ES-I3 (cell line): ENCODE measurements at regions not wholly inside any gene's neighbourhood (a gene's known extent, or its start where the extent isn't known, plus 50 kb on each side); places are given as distances from the start of the nearest gene placed in this dataset.

ENCODE experiments used
- H3K36me3 ChIP-seq: 2 replicates; pipeline ENCODE4 v1.6.1; 2013; ENCODE audit warnings: mild to moderate bottlenecking, low read length, control low read depth, moderate library complexity; ENCODE audit not compliant: insufficient read depth
- H3K4me1 ChIP-seq: 2 replicates; pipeline ENCODE4 v1.6.1; 2013; ENCODE audit warnings: mild to moderate bottlenecking, control low read depth, low read length; ENCODE audit not compliant: insufficient read depth
- H3K9ac ChIP-seq: 2 replicates; pipeline ENCODE4 v1.6.1; 2013; ENCODE audit warnings: low read depth, mild to moderate bottlenecking, low read length, moderate library complexity
- H3K9me3 ChIP-seq: 2 replicates; pipeline ENCODE4 v1.6.1; 2013; ENCODE audit warnings: mild to moderate bottlenecking, low read length, moderate library complexity; ENCODE audit not compliant: control insufficient read depth, insufficient read depth

DNA sequence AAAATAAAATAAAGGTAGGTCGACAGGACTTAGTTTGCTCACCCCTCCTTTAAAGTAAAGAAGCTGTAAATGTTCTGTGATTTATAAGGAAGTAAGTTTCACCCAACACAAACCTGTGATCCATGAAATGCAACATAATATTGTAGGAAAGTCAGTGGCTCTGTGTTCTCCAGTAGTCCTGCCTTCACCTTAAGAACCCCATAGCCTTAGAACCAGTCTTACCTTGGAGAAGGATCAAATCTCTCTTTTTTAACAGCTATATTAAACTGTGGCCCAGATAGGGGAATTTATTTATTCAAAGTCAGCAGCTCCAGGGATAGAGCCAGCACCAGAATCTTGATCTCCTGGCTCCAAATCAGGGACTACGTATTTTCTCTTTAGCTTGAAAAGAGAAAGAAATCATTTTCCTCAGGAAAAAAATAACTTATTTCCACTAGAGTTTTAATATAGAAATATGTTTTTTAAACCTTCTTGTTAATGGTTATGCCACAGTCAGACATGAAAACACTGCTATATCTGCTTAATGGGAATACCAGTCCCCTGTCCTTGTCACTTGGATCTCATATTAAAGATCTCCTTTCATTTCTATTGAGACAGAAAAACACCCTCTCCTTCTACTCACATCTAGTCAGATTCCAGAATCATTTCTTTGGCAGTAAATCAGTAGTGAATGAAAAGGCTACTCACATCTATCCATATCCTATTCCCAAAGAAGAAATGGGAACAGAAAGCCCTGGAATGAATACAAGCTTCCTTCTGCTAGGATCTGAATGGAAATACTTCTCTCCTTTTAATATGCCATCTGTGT is 269.2 kb upstream of the TNC start:
- Histone ChIP-seq H3K4me1 (no peaks in the 10 kb centered on the region), H3K9me3 (no peaks in the 10 kb centered on the region; the same call in 1 of the 2 replicates), H3K9ac (no peak overlapping the region), H3K36me3 (no peaks in the 10 kb centered on the region; the same call in 1 of the 2 replicates)

DNA sequence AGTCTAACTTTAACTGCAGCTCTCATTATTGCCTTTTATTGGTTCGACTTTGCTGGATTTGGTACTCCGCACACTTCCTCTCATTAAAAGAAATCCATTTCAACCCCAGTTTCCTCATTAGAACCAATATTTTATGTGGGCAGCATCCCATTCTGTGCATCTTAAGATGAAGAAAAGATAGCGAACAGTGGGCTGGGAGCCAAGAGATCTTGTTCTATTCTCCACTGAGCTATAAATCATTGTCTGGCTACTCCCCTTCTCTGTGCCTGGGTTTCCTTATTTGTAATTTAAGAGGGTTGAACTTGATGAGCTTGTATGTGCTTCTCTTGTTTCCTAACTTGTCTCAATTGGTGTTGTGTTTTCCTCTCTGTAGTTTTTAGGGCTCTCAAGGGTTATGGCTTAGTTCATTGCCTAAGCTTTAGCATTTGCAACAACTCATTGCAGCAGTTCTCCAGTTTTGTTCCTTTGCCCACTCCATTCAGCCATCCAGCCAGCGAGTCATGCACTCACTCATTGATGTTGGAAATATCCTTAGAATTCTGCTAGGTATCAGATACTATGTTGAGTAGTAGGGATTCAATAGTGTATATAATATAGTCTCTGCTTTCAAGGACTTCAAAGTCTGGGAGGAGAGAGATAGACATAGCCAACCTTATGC is 273.3 kb upstream of the TNC start:
- 0 out of 2 replicates have a peak, but pooled peaks cover 3% of the 10 kb centered on the region for H3K4me1 ChIP-seq
- H3K9ac ChIP-seq = no peak overlapping the region
- no peaks in the 10 kb centered on the region for H3K9me3 ChIP-seq
- H3K36me3 ChIP-seq = no peaks in the 10 kb centered on the region; the same call in 1 of the 2 replicates

DNA sequence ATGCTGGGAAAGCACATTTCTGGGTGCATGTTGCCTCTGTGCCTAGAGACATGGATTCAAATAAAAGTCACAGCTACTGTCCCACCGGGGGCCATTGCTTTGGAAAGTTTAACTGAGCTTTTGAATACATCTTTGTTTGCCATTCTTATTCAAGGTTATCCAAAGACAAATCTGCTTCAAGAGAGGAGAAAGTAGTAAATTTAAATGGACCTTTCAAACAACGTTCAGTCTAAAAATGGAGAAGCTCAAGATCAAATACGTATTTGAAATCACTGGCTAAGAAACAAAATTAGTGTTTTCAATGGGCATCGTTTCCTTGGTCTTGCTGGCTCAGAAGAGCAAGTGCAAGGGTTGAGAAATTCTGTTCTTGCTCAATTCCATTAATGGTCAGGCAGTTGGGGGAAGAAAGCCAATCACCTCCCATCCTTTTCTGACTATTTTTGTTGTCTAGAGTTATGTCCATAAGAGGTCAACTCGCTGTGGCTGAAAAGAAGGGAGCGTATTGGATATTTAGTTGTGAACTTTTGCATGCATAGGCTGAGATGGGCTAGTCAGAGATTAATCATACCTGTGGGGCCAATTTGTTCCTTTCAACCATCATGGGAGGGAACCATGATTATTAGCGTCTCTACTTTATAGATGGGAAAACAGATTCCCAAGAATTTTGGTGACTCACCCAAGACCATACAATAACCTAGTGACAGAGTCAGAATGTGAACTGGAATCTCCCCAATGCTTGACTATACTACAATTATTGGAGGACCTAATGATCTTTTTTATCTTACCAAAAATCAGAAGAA is 276.2 kb upstream of the TNC start:
- no peaks in the 10 kb centered on the region for H3K36me3 ChIP-seq
- no peak overlapping the region for H3K9ac ChIP-seq
- peaks cover 25% of the 10 kb centered on the region for H3K4me1 ChIP-seq
- no peaks in the 10 kb centered on the region for H3K9me3 ChIP-seq

GRCh38 chr9:115395511-115396021 is 277.6 kb upstream of the TNC start:
- Histone ChIP-seq H3K4me1 (peaks cover 26% of the 10 kb centered on the region), H3K9me3 (no peaks in the 10 kb centered on the region), H3K9ac (no peak overlapping the region), H3K36me3 (no peaks in the 10 kb centered on the region)

GRCh38 chr9:115396071-115396529 is 278.1 kb upstream of the TNC start:
- Histone ChIP-seq H3K36me3 (no peaks in the 10 kb centered on the region), H3K9ac (no peak overlapping the region), H3K9me3 (no peaks in the 10 kb centered on the region), H3K4me1 (peaks cover 28% of the 10 kb centered on the region)

- H3K9me3 ChIP-seq = no peaks in the 10 kb centered on the region
- H3K36me3 ChIP-seq = no peaks in the 10 kb centered on the region
- H3K9ac ChIP-seq = no peak overlapping the region
- H3K4me1 ChIP-seq = peaks cover 28% of the 10 kb centered on the region
Measured at GRCh38 chr9:115397591-115398312, 279.8 kb upstream of the TNC start.

DNA sequence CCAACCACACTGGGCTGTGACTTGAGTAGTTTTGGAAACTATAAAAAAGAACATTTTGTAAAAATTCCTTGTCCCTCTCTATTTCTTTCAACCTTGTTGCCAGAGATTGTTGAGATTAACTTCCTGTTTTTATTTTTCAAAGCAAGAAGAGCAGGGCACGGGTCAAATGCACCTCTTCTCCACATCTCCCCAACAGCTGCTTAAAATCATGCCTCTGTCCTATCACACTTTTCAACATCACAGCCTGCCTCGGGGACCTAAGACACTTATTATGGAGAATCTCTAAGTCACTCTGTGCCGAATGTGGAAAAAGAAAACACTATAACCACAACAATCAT is 280.3 kb upstream of the TNC start:
- peaks cover 5% of the 10 kb centered on the region; the same call in 1 of the 2 replicates for H3K9me3 ChIP-seq
- H3K4me1 ChIP-seq = peaks cover 28% of the 10 kb centered on the region
- no peak overlapping the region for H3K9ac ChIP-seq
- no peaks in the 10 kb centered on the region for H3K36me3 ChIP-seq

GRCh38 chr9:115398996-115399395 is 281.0 kb upstream of the TNC start:
- peaks cover 8% of the 10 kb centered on the region; the same call in 1 of the 2 replicates for H3K9me3 ChIP-seq
- H3K36me3 ChIP-seq = no peaks in the 10 kb centered on the region
- no peak overlapping the region for H3K9ac ChIP-seq
- peaks cover 28% of the 10 kb centered on the region for H3K4me1 ChIP-seq

GRCh38 chr9:115400796-115401195 is 282.8 kb upstream of the TNC start:
- Histone ChIP-seq H3K36me3 (no peaks in the 10 kb centered on the region), H3K9me3 (peaks cover 8% of the 10 kb centered on the region; the same call in 1 of the 2 replicates), H3K9ac (no peak overlapping the region), H3K4me1 (peaks cover 28% of the 10 kb centered on the region)

DNA sequence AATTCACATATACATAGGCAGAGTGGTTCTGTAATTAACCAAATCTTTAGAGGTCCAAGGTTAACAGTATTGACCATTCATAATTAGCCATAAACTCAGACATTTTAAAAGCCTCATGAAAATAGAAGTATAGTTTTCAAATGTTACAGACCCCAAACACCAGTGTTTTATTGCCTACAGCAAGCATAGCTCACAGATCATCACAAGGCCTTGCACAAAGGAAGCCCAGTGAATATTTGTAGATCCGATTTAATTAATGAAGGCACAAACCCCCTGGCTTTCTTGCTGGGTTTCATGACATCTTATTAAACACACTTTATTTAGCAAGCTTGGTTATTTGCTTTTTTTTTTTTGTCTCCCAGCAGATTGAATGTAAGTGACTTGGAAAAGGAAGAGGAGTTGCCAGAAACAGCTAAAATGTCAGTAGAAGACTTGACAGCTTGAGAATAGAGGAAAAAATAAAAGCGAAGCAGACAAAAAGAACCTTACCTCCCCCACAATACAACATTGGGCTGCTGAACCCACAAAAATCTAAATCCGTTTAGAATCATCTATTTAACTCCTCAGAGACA is 283.9 kb upstream of the TNC start:
- Histone ChIP-seq H3K36me3 (no peaks in the 10 kb centered on the region), H3K9me3 (peaks cover 8% of the 10 kb centered on the region; the same call in 1 of the 2 replicates), H3K4me1 (peaks cover 20% of the 10 kb centered on the region), H3K9ac (no peak overlapping the region)

DNA sequence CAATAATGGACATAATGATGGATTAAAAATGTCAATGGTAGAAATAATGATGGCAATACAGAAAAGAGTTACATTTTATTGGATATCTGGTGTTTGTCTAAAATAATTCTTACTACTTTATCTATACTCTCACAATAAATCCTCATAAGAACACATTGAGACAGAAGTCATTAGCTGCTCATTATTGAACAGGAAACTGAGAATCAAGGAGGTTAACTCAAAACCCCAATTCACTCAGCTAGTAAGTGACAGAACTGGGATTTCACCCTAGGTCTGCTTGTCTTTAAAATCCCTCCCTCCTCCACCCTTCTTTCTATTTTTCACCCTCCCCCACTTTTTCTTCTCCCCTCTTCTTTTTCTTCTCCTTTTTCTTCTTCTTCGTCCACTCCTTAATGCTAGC is 285.8 kb upstream of the TNC start:
- Histone ChIP-seq H3K9ac (no peak overlapping the region), H3K9me3 (peaks cover 8% of the 10 kb centered on the region; the same call in 1 of the 2 replicates), H3K36me3 (no peaks in the 10 kb centered on the region), H3K4me1 (peaks cover 4% of the 10 kb centered on the region; the same call in 1 of the 2 replicates)

- Histone ChIP-seq H3K9me3 (peaks cover 9% of the 10 kb centered on the region), H3K4me1 (peaks cover 4% of the 10 kb centered on the region; the same call in 1 of the 2 replicates), H3K36me3 (no peaks in the 10 kb centered on the region), H3K9ac (no peak overlapping the region)
Measured at GRCh38 chr9:115404311-115404710, 286.4 kb upstream of the TNC start.

- no peak overlapping the region for H3K9ac ChIP-seq
- H3K9me3 ChIP-seq = peaks cover 5% of the 10 kb centered on the region
- no peaks in the 10 kb centered on the region for H3K36me3 ChIP-seq
- H3K4me1 ChIP-seq = peaks cover 5% of the 10 kb centered on the region; the same call in 1 of the 2 replicates
Measured at GRCh38 chr9:115411516-115411915, 293.6 kb upstream of the TNC start.
